ENCODE measurements at regions not wholly inside any gene's neighbourhood (a gene's known extent, or its start where the extent isn't known, plus 50 kb on each side); places are given as distances from the start of the nearest gene placed in this dataset.

GRCh38 chr6:43895656-43896328 lies 125.8 kb downstream of the VEGFA start:
- TF ChIP-seq CTCF (IDR thresholded peaks at IDR 0.05) (no peak), POLR2AphosphoS5 (IDR thresholded peaks at IDR 0.05) (no peak), POLR2A (IDR thresholded peaks at IDR 0.05) (no peak)

All from breast epithelium (tissue), 3 donors.